ENCODE measurements at regions not wholly inside any gene's neighbourhood (a gene's known extent, or its start where the extent isn't known, plus 50 kb on each side); places are given as distances from the start of the nearest gene placed in this dataset.

DNA sequence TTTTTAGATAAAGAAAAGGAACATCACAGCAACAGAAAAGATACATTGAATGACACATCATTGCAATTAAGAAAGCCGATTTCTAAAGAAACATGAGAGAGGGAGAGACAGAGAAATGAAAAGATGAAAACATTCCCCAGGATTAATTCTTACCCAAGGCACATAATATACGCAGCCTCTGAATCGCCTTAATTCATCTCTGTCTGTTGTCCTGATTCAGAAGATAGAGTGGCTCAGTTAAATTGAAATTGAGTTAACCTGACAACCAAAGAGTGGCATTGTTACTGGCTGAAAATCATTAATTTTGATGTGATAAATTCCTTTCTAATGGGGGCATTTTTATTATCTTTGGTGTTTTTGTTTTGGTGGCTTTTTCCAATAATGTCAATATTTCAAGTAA is 701.9 kb downstream of the EDEM1 start:
- TF ChIP-seq CTCF (IDR thresholded peaks at IDR 0.05) (no peak), POLR2A (IDR thresholded peaks at IDR 0.05) (no peak)

Data from prostate gland (tissue), 2 donors.